Heart right ventricle (tissue), 16 donors: ENCODE measurements at regions not wholly inside any gene's neighbourhood (a gene's known extent, or its start where the extent isn't known, plus 50 kb on each side); places are given as distances from the start of the nearest gene placed in this dataset.

Experiments used
- ATAC-seq, 8 donors: fragments of 200-7000 bp; cut with Tn5 transposase; one replicate each; pipeline ENCODE4 v1.9.1; 2020; ENCODE audit warnings: mild to moderate bottlenecking in 8 of 8, moderate library complexity in 8 of 8, moderate number of reproducible peaks in 1 of 8
- DNase-seq, 2 donors: peaks; one replicate each; pipeline ENCODE4 v3.0.0-alpha.2; 2020
- H3K27ac ChIP-seq, 10 donors: fragments of 200-600 bp; sonication (generic) in 2 of 10; one replicate each; pipeline versions ENCODE4 v1.5.0 to v1.8.0; 2020 to 2022; ENCODE audit warnings: mild to moderate bottlenecking in 3 of 10
- H3K27me3 ChIP-seq, 7 donors: fragments of 200-600 bp; one replicate each; pipeline ENCODE4 v1.8.0; 2021 to 2022; ENCODE audit warnings: mild to moderate bottlenecking in 2 of 7
- H3K36me3 ChIP-seq, 9 donors: fragments of 200-600 bp; sonication (generic) in 1 of 9; one replicate each; pipeline versions ENCODE4 v1.5.0 to v1.8.0; 2020 to 2022; ENCODE audit warnings: mild to moderate bottlenecking in 2 of 9
- H3K4me1 ChIP-seq, 9 donors: fragments of 200-600 bp; sonication (generic) in 1 of 9; one replicate each; pipeline versions ENCODE4 v1.5.0 to v1.8.0; 2020 to 2022; ENCODE audit warnings: mild to moderate bottlenecking in 4 of 9
- H3K4me3 ChIP-seq, 10 donors: fragments of 200-600 bp; sonication (generic) in 2 of 10; one replicate each; pipeline versions ENCODE4 v1.5.0 to v1.8.0; 2020 to 2022; ENCODE audit warnings: mild to moderate bottlenecking in 7 of 10, moderate library complexity in 2 of 10
- H3K9me3 ChIP-seq, 11 donors: fragments of 200-600 bp in 10 of 11; sonication (generic) in 2 of 11; one replicate each; pipeline versions ENCODE4 v1.5.0 to v1.8.0; 2013 to 2022; ENCODE audit warnings: mild to moderate bottlenecking in 2 of 11, control low read depth in 1 of 11, moderate library complexity in 1 of 11
- CTCF ChIP-seq, 9 donors: fragments of 200-600 bp; sonication (generic) in 2 of 9; IDR thresholded peaks; one replicate each; pipeline versions ENCODE4 v1.5.0 to v1.8.0; 2021 to 2022; ENCODE audit warnings: antibody characterized with exemption in 9 of 9, mild to moderate bottlenecking in 5 of 9, moderate library complexity in 1 of 9
- WGBS, 2 donors: extraction: QIAGEN DNeasy Blood & Tissue Kit; methylation state at CpG; one replicate each; pipeline ENCODE4 v1.1.7; 2013; ENCODE audit warnings: inconsistent platforms in 1 of 2; 5-methylcytosine and 5-hydroxymethylcytosine counted together
- intact Hi-C, 10 donors: fragments of 100-400 bp; cut with DNase I; formaldehyde crosslinking; loops; one replicate each; pipeline versions ENCODE4 v1.11.1 to v1.14.2; 2022
- donor health status: Arrhythmogenic right ventricular cardiomyopathy.
- donor health status: ischemic (EF 13 %, LVEDD 7.1; RV severe dilation, severe dysfunction).
- donor health status: healthy with polysubstance abuse.
- donor health status: DM: no; HTN: yes; CAD: no.
- donor health status: DM: no; HTN: no; CAD: no.
- donor health status: ischemic (EF 25% LVEDD 6.9; RV normal size, moderate dysfunction).
- donor health status: ischemic (EF 25% LVEDD 5.7; RV mildly dilated, moderate dysfunction).
- donor health status: healthy.
- donor health status: DM: yes; HTN: yes; CAD: no.
- donor health status: Ischemic cardiomyopathy.
- donor health status: ischemic (EF 35%, LVEDD 5.7; RV mildly dilated, moderate dysfunction).
- donor health status: nonischemic (EF 11% LVEDD 7.7; RV severe dilation, severe dysfunction).
- donor health status: DM: yes; HTN: yes; CAD: no.
- donor health status: PGD.
- donor health status: ischemic (EF 29% LVEDD 5.4; RV normal size, mild dysfunction).
- donor health status: nonischemic (EF 23%, LVEDD 6.1; RV moderate dilation, normal function).

GRCh38 chr18:67692811-67693210, 176.3 kb upstream of the DSEL start:
- no peak for TF ChIP-seq CTCF (IDR thresholded peaks at IDR 0.05)

DNA sequence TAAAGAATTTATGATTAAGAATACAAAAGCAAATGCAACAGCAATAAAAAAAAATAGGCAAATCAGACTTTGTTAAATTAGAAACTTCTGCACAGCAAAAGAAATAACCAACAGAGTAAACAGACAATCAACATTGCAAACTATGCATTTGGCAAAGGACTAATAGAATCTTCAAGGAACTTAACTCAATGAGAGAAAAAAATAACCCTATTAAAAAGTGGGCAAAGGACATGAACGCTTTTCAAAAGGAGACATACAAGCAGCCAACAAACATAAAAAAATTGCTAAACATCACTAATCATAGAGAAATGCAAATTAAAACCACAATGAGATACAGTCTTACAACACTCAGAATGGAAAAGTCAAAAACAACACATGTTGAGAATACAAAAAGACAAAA, 166.0 kb upstream of the DSEL start:
- H3K27me3 ChIP-seq = no peaks in the 10 kb centered on the region
- ATAC-seq = no peak
- WGBS, 2 donors = 85 to 90% methylated on average over 1 of the region's 1 CpG

More at GRCh38 chr18:67692811-67693210, 176.3 kb upstream of the DSEL start:
- Histone ChIP-seq H3K27ac (no peak overlapping the region), H3K4me1 (no peaks in the 10 kb centered on the region), H3K9me3 (peaks cover 0 to 9% (median 0%) of the 10 kb centered on the region in 11 donors), H3K36me3 (no peaks in the 10 kb centered on the region), H3K27me3 (no peaks in the 10 kb centered on the region), H3K4me3 (no peak overlapping the region)
- 78 to 80% methylated on average over 4 of the region's 4 CpGs for WGBS, 2 donors
- no peak for DNase-seq
- no peak for ATAC-seq
- intact Hi-C loops = no loop called here

GRCh38 chr18:67677489-67677888, 161.0 kb upstream of the DSEL start:
- no peak for ATAC-seq
- H3K4me1 ChIP-seq = no peaks in the 10 kb centered on the region
- 87 to 93% methylated on average over 3 of the region's 3 CpGs for WGBS, 2 donors
- TF ChIP-seq CTCF (IDR thresholded peaks at IDR 0.05) = no peak
- no peak overlapping the region for H3K27ac ChIP-seq
- H3K4me3 ChIP-seq = no peak overlapping the region
- H3K27me3 ChIP-seq = no peaks in the 10 kb centered on the region
- intact Hi-C loops = no loop called here
- no peak for DNase-seq
- H3K36me3 ChIP-seq = no peaks in the 10 kb centered on the region
- H3K9me3 ChIP-seq = peaks cover 0 to 4% (median 0%) of the 10 kb centered on the region in 11 donors

More for the DNA sequence above, 166.0 kb upstream of the DSEL start:
- TF ChIP-seq CTCF (IDR thresholded peaks at IDR 0.05) = no peak
- H3K36me3 ChIP-seq = no peaks in the 10 kb centered on the region
- intact Hi-C loops = loop anchor here in 1 of 10 donors (10.0 kb wide), 1 partner anchor 58 kb away; no protein-coding TSS in a partner anchor
- no peak overlapping the region for H3K4me3 ChIP-seq
- DNase-seq = no peak
- peaks cover 0 to 4% (median 0%) of the 10 kb centered on the region in 11 donors for H3K9me3 ChIP-seq
- H3K4me1 ChIP-seq = no peaks in the 10 kb centered on the region
- no peak overlapping the region for H3K27ac ChIP-seq

- Histone ChIP-seq H3K9me3 (no peaks in the 10 kb centered on the region), H3K36me3 (no peaks in the 10 kb centered on the region), H3K4me1 (no peaks in the 10 kb centered on the region), H3K27me3 (no peaks in the 10 kb centered on the region), H3K27ac (no peak overlapping the region), H3K4me3 (no peak overlapping the region)
- TF ChIP-seq CTCF (IDR thresholded peaks at IDR 0.05) = no peak
- WGBS, 2 donors = 78 to 86% methylated on average over 5 of the region's 5 CpGs
- no peak for ATAC-seq
- intact Hi-C loops = no loop called here
- no peak for DNase-seq
Observed at GRCh38 chr18:67672716-67673115, 156.2 kb upstream of the DSEL start.
